IMR-90 (cell line): ENCODE measurements at regions not wholly inside any gene's neighbourhood (a gene's known extent, or its start where the extent isn't known, plus 50 kb on each side); places are given as distances from the start of the nearest gene placed in this dataset.

Experiments
- ATAC-seq: fragments of 200-7000 bp; cut with Tn5 transposase; 2 replicates; pipeline ENCODE4 v1.9.1; 2020; ENCODE audit warnings: low read depth, mild to moderate bottlenecking, moderate library complexity
- BruUV-seq: library from RNA; stranded (reverse); fragments of 400-500 nt; replicated peaks from 2 replicates; lab custom pipeline; 2021; lab: Mats Ljungman, UMichigan
- CTCF ChIA-PET: fragments of 300-600 bp; formaldehyde crosslinking; extraction: SDS; loops from one replicate; lab custom pipeline; 2021; ENCODE audit warnings: antibody characterized with exemption; lab: Yijun Ruan, JAX
- POLR2A ChIA-PET: fragments of 300-600 bp; sonication (Branson Sonifier 250); formaldehyde crosslinking; loops from one replicate; lab custom pipeline; 2022; ENCODE audit warnings: antibody characterized with exemption; ENCODE audit not compliant: unreplicated experiment; lab: Charles Lee
- DNase-seq: peaks from one replicate; pipeline ENCODE4 v3.0.0; 2013
- H2AFZ ChIP-seq: replicated peaks from 2 replicates; pipeline ENCODE3; 2013; ENCODE audit warnings: low read length, mild to moderate bottlenecking; ENCODE audit not compliant: poor library complexity
- H2AK5ac ChIP-seq: 2 replicates; pipeline ENCODE4 v1.6.1; 2013; ENCODE audit warnings: low read depth, low read length, inconsistent platforms
- H2AK9ac ChIP-seq: replicated peaks from 2 replicates; pipeline ENCODE3; 2013; ENCODE audit warnings: mild to moderate bottlenecking, low read depth, low read length, moderate library complexity; ENCODE audit not compliant: poor library complexity
- H2BK120ac ChIP-seq: 2 replicates; pipeline ENCODE4 v1.6.1; 2013; ENCODE audit warnings: low read depth, low read length, inconsistent platforms
- H2BK15ac ChIP-seq: 3 replicates; pipeline ENCODE4 v1.6.1; 2013; ENCODE audit warnings: low read depth, low read length, inconsistent platforms
- H2BK20ac ChIP-seq: 2 replicates; pipeline ENCODE4 v1.6.1; 2013; ENCODE audit warnings: low read depth, mild to moderate bottlenecking, inconsistent platforms, low read length, moderate library complexity
- H2BK5ac ChIP-seq: 2 replicates; pipeline ENCODE4 v1.6.1; 2013; ENCODE audit warnings: mild to moderate bottlenecking, low read depth, low read length, inconsistent platforms; ENCODE audit not compliant: poor library complexity, severe bottlenecking
- H3K14ac ChIP-seq: replicated peaks from 2 replicates; pipeline ENCODE4 v1.6.1; 2013; ENCODE audit warnings: low read depth, low read length, inconsistent platforms
- H3K18ac ChIP-seq: 2 replicates; pipeline ENCODE4 v1.6.1; 2013; ENCODE audit warnings: low read depth, low read length, control low read depth
- H3K23ac ChIP-seq: 2 replicates; pipeline ENCODE4 v1.6.1; 2013; ENCODE audit warnings: low read depth, low read length, inconsistent platforms
- H3K27ac ChIP-seq: 2 replicates; pipeline ENCODE4 v1.5.1; 2013; ENCODE audit warnings: mild to moderate bottlenecking, control low read depth, low read length; ENCODE audit not compliant: insufficient read depth
- H3K27me3 ChIP-seq: 2 replicates; pipeline ENCODE4 v1.6.1; 2013; ENCODE audit warnings: low read length; ENCODE audit not compliant: control insufficient read depth, insufficient read depth
- H3K36me3 ChIP-seq: 2 replicates; pipeline ENCODE4 v1.6.1; 2013; ENCODE audit warnings: low read length, mixed read lengths; ENCODE audit not compliant: control insufficient read depth, insufficient read depth
- H3K4ac ChIP-seq: 2 replicates; pipeline ENCODE4 v1.6.1; 2013; ENCODE audit warnings: low read depth, low read length, inconsistent platforms
- H3K4me1 ChIP-seq: 2 replicates; pipeline ENCODE4 v1.6.1; 2013; ENCODE audit warnings: low read length, mixed read lengths; ENCODE audit not compliant: control insufficient read depth, insufficient read depth
- H3K4me2 ChIP-seq: 2 replicates; pipeline ENCODE4 v1.6.1; 2013; ENCODE audit warnings: low read depth, mild to moderate bottlenecking, control low read depth, low read length, moderate library complexity
- H3K4me3 ChIP-seq: 2 replicates; pipeline ENCODE4 v1.5.1; 2013; ENCODE audit warnings: low read depth, mild to moderate bottlenecking, control low read depth, low read length, moderate library complexity; ENCODE audit not compliant: insufficient read depth
- H3K56ac ChIP-seq: 2 replicates; pipeline ENCODE4 v1.6.1; 2013; ENCODE audit warnings: low read length, inconsistent platforms; ENCODE audit not compliant: insufficient read depth; ENCODE audit errors: extremely low read depth
- H3K79me1 ChIP-seq, 2 experiments: 2 replicates each; pipeline ENCODE4 v1.6.1; 2013; ENCODE audit warnings: low read length in 2 of 2, inconsistent platforms in 1 of 2, low read depth in 1 of 2
- H3K9ac ChIP-seq: 2 replicates; pipeline ENCODE4 v1.6.1; 2013; ENCODE audit warnings: low read depth, low read length, control low read depth
- H3K9me1 ChIP-seq: 2 replicates; pipeline ENCODE4 v1.6.1; 2013; ENCODE audit warnings: low read length, inconsistent platforms; ENCODE audit not compliant: insufficient read depth
- H3K9me3 ChIP-seq: 2 replicates; pipeline ENCODE4 v1.6.1; 2013; ENCODE audit warnings: low read length; ENCODE audit not compliant: control insufficient read depth, insufficient read depth
- H4K20me1 ChIP-seq: 2 replicates; pipeline ENCODE4 v1.6.1; 2013; ENCODE audit warnings: low read length, inconsistent platforms; ENCODE audit not compliant: insufficient read depth
- H4K5ac ChIP-seq: 2 replicates; pipeline ENCODE4 v1.6.1; 2013; ENCODE audit warnings: mild to moderate bottlenecking, low read depth, low read length, control low read depth
- H4K8ac ChIP-seq, 2 experiments: 2 replicates each; pipeline ENCODE4 v1.6.1; 2013; ENCODE audit warnings: low read depth in 2 of 2, low read length in 2 of 2, control low read depth in 1 of 2, inconsistent platforms in 1 of 2
- H4K91ac ChIP-seq: 2 replicates; pipeline ENCODE4 v1.6.1; 2013; ENCODE audit warnings: low read depth, low read length, inconsistent platforms; ENCODE audit not compliant: insufficient read depth
- BHLHE40 ChIP-seq: fragments of 150-350 bp; IDR thresholded peaks from 2 replicates; pipeline ENCODE4 v1.6.1; 2016; ENCODE audit warnings: mild to moderate bottlenecking, low read depth, low read length
- CEBPB ChIP-seq: IDR thresholded peaks from 2 replicates; pipeline ENCODE4 v1.6.1; 2012; ENCODE audit warnings: low read depth, low read length, improper control_type of control experiment
- CHD1 ChIP-seq: IDR thresholded peaks from 2 replicates; pipeline ENCODE4 v1.6.1; 2012; ENCODE audit warnings: low read depth, low read length, improper control_type of control experiment
- CTCF ChIP-seq: conservative IDR thresholded peaks from 2 replicates; pipeline ENCODE4 v1.5.1; 2012; ENCODE audit warnings: mild to moderate bottlenecking, low read depth, low read length, improper control_type of control experiment
- FOS ChIP-seq: fragments of 150-350 bp; IDR thresholded peaks from 2 replicates; pipeline ENCODE4 v1.6.1; 2016; ENCODE audit warnings: low read depth, low read length
- MAFK ChIP-seq: IDR thresholded peaks from 2 replicates; pipeline ENCODE4 v1.6.1; 2012; ENCODE audit warnings: low read depth, low read length, improper control_type of control experiment
- MAZ ChIP-seq: IDR thresholded peaks from 2 replicates; pipeline ENCODE4 v1.6.1; 2012; ENCODE audit warnings: low read depth, mild to moderate bottlenecking, low read length, improper control_type of control experiment, moderate library complexity, borderline replicate concordance
- MXI1 ChIP-seq: IDR thresholded peaks from 2 replicates; pipeline ENCODE4 v1.6.1; 2012; ENCODE audit warnings: low read depth, mild to moderate bottlenecking, low read length, moderate library complexity, borderline replicate concordance
- POLR2A ChIP-seq: IDR thresholded peaks from 2 replicates; pipeline ENCODE4 v1.6.1; 2012; ENCODE audit warnings: mild to moderate bottlenecking, low read depth, low read length
- RAD21 ChIP-seq: IDR thresholded peaks from 2 replicates; pipeline ENCODE4 v1.6.1; 2012; ENCODE audit warnings: low read length, improper control_type of control experiment
- USF2 ChIP-seq: fragments of 150-350 bp; IDR thresholded peaks from 2 replicates; pipeline ENCODE4 v1.6.1; 2017; ENCODE audit warnings: mild to moderate bottlenecking, antibody characterized with exemption, low read length, low read depth
- WGBS, 2 experiments: methylation state at CpG; one replicate each; pipeline versions ENCODE4 v1.1.5 to v1.1.7; 2013; ENCODE audit warnings: missing lambda C conversion rate in 2 of 2; ENCODE audit not compliant: insufficient read length in 1 of 2; ENCODE audit errors: extremely low coverage in 2 of 2; 5-methylcytosine and 5-hydroxymethylcytosine counted together
- dilution Hi-C: fragments of 300-500 bp; cut with HindIII; formaldehyde crosslinking; loops from one replicate; pipeline ENCODE4 v1.14.3; 2018; ENCODE audit warnings: low sequenced_read_pairs; ENCODE audit not compliant: unreplicated experiment
- in situ Hi-C: fragments of 300-500 bp; cut with MboI; formaldehyde crosslinking; loops from 3 replicates; pipeline ENCODE4 v1.14.3; 2019; ENCODE audit warnings: low sequenced_read_pairs, inconsistent platforms, mixed read lengths
- intact Hi-C: fragments of 100-400 bp; cut with micrococcal nuclease; formaldehyde crosslinking; loops from 2 replicates; pipeline ENCODE4 v1.10.0; 2022

DNA sequence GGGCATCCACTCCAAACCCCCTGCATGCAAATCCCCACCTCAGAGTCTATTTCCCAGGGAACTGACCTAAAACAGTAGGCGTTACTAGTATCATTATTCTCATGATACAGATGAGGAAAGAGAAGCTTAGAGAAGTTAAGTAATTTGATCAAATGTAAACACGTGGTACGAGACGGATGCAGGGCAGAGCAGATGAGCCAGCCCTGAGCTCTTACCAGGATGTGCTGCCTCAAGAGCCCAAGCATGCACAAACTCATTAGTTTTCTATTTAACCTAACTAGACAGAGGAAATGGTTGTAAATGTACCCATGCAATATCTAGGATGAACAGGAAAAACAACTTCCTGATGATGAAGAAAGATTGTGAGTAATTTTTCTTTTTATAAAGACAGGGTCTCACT is 173.3 kb upstream of the RASSF8 start:
- Histone ChIP-seq H2BK120ac (no peak overlapping the region), H4K91ac (no peak overlapping the region), H3K36me3 (no peaks in the 10 kb centered on the region), H3K27ac (no peak overlapping the region), H3K9ac (no peak overlapping the region), H2BK5ac (no peak overlapping the region), H3K4me3 (no peak overlapping the region), H3K56ac (no peak overlapping the region), H3K9me1 (no peaks in the 10 kb centered on the region), H2AK5ac (no peak overlapping the region), H4K5ac (no peak overlapping the region), H3K14ac (no peak overlapping the region; the same call in 1 of the 2 replicates), H3K9me3 (no peaks in the 10 kb centered on the region), H3K18ac (no peak overlapping the region), H2AFZ (no peak overlapping the region), H3K23ac (no peak overlapping the region), H2BK15ac (no peak overlapping the region), H3K4ac (no peak overlapping the region), H3K27me3 (no peaks in the 10 kb centered on the region), H3K4me2 (no peak overlapping the region), H3K79me1 (no peaks in the 10 kb centered on the region), H2BK20ac (no peak overlapping the region), H4K8ac (no peak overlapping the region), H2AK9ac (no peak overlapping the region), H4K20me1 (no peaks in the 10 kb centered on the region), H3K4me1 (peaks cover 2% of the 10 kb centered on the region; the same call in 1 of the 2 replicates)
- POLR2A ChIA-PET = no interaction called here
- DNase-seq = no peak
- WGBS, 2 experiments = no CpG with 5 or more reads among the region's 4 CpGs
- ATAC-seq = no peak
- CTCF ChIA-PET = no interaction called here
- no TSS peak for BruUV-seq
- TF ChIP-seq CEBPB (no peak), MXI1 (no peak), RAD21 (no peak), USF2 (no peak), FOS (no peak), MAZ (no peak), BHLHE40 (no peak), MAFK (no peak), CHD1 (no peak), POLR2A (no peak), CTCF (no peak)
- in situ Hi-C loops = no loop called here
- intact Hi-C loops = no loop called here
- dilution Hi-C loops = no loop called here
